ENCODE measurements at regions not wholly inside any gene's neighbourhood (a gene's known extent, or its start where the extent isn't known, plus 50 kb on each side); places are given as distances from the start of the nearest gene placed in this dataset.
"Not testable (repeated sequence)": the region's sequence is repeated elsewhere in the genome, so short reads cannot be mapped to it uniquely, and the experiment has no call there.

DNA sequence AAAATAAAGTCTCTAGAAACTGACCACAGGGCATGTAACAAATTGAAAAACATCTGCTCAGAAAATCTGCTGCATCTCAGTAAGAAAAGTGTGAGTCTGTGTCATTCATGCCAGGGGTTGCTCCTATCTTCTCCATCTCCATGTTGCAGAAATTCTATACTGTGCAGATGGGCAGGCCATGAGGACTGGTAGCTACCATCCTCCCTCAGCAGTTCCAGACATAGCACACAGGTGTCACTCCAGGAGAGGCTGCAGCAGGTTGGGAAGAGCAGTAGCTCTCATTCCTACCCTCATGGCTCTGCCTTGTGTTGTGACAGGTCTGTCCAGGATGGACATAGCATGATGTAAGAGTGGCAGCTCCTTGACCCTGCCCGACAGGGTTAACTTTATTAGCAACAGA is 173.4 kb downstream of the NDUFS4 start:
- Histone ChIP-seq H3K27ac (no peak overlapping the region), H3K4me1 (peaks cover 0 to 8% (median 0%) of the 10 kb centered on the region in 9 donors), H3K36me3 (no peaks in the 10 kb centered on the region), H3K4me3 (no peak overlapping the region), H3K9me3 (peaks cover 0 to 12% (median 3%) of the 10 kb centered on the region in 11 donors), H3K27me3 (no peaks in the 10 kb centered on the region)
- TF ChIP-seq, protein P1, sequence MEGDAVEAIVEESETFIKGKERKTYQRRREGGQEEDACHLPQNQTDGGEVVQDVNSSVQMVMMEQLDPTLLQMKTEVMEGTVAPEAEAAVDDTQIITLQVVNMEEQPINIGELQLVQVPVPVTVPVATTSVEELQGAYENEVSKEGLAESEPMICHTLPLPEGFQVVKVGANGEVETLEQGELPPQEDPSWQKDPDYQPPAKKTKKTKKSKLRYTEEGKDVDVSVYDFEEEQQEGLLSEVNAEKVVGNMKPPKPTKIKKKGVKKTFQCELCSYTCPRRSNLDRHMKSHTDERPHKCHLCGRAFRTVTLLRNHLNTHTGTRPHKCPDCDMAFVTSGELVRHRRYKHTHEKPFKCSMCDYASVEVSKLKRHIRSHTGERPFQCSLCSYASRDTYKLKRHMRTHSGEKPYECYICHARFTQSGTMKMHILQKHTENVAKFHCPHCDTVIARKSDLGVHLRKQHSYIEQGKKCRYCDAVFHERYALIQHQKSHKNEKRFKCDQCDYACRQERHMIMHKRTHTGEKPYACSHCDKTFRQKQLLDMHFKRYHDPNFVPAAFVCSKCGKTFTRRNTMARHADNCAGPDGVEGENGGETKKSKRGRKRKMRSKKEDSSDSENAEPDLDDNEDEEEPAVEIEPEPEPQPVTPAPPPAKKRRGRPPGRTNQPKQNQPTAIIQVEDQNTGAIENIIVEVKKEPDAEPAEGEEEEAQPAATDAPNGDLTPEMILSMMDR (IDR thresholded peaks at IDR 0.05): no peak
- no peak for ATAC-seq
- DNase-seq: no peak
- 72 to 78% methylated on average over 1 of the region's 1 CpG for WGBS, 2 donors
- intact Hi-C loops (cut with DNase I): no loop called here

DNA sequence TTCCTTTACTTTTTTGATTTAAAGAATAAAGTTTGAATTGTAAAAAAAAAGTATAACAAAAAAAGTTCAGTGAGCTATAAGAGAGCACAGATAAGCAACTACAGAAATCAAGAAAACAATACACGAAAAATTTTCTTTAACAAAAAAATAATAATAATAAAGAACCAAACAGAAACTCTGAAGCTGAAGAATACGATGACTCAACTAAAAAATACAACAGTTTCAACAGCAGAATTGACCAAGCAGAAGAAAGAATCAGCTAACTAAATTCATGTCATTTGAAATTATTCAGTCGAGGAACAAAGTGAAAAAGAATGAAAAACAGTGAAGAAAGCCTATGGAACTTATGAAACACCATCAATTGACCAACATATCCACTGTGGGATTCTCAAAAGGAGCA is 177.7 kb downstream of the NDUFS4 start:
- Histone ChIP-seq H3K27ac (no peak overlapping the region), H3K27me3 (no peaks in the 10 kb centered on the region), H3K36me3 (no peaks in the 10 kb centered on the region), H3K9me3 (peaks cover 0 to 12% (median 3%) of the 10 kb centered on the region in 11 donors), H3K4me3 (no peak overlapping the region), H3K4me1 (no peaks in the 10 kb centered on the region)
- intact Hi-C loops (cut with DNase I): no loop called here
- WGBS, 2 donors: 88 to 92% methylated on average over 3 of the region's 3 CpGs
- DNase-seq (no peak), ATAC-seq (no peak)
- TF ChIP-seq, protein P1 (IDR thresholded peaks at IDR 0.05): no peak

DNA sequence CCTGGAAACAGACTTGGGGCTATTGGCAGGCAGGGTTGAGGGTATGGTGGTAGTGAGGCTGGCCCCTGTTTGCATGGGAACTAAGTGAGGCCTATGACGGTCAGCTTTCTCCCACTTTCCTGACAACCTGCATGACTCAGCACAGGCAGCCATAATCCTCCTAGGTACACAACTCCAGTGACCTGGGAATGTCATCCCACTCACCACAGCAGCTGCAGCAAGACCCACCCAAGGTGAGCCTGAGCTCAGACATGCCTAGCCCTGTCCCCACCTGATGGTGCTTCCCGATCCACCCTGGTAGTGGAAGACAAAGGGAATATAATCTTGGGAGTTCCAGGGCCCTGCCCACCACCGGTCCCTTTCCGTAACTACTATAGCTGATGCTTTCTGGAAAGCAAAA is 178.7 kb downstream of the NDUFS4 start:
- WGBS, 2 donors: 66 to 79% methylated on average over 4 of the region's 4 CpGs
- H3K36me3 ChIP-seq: no peaks in the 10 kb centered on the region
- no peak overlapping the region for H3K4me3 ChIP-seq
- no peak for ATAC-seq
- H3K27me3 ChIP-seq: no peaks in the 10 kb centered on the region
- intact Hi-C loops (cut with DNase I): no loop called here
- no peak for DNase-seq
- no peaks in the 10 kb centered on the region for H3K4me1 ChIP-seq
- peaks cover 0 to 13% (median 3%) of the 10 kb centered on the region in 11 donors for H3K9me3 ChIP-seq
- TF ChIP-seq, protein P1 (IDR thresholded peaks at IDR 0.05): no peak
- H3K27ac ChIP-seq: no peak overlapping the region

DNA sequence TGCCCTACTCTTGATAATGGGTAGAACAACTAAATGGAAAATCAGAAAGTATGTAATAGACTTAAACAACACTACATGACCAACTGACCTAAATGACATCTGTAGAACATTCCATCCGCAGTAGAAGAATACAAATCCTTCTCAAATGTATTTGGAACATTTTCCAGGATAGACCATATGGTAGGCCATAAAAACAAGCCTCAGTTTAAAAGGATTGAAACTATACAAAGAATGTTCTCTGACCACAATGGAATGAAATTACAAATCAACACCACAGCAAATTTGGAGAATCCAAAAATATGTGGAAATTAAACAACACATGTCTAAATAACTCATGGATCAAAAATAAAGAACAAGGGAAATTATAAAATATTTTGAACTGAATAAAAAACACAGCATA is 189.2 kb downstream of the NDUFS4 start:
- no peaks in the 10 kb centered on the region for H3K36me3 ChIP-seq
- intact Hi-C loops (cut with DNase I): no loop called here
- DNase-seq (no peak), ATAC-seq (no peak)
- peaks cover 0 to 59% (median 16%) of the 10 kb centered on the region in 11 donors for H3K9me3 ChIP-seq
- WGBS, 2 donors: 89 to 100% methylated on average over 1 of the region's 1 CpG
- H3K27me3 ChIP-seq: no peaks in the 10 kb centered on the region
- H3K27ac ChIP-seq: no peak overlapping the region
- H3K4me1 ChIP-seq: no peaks in the 10 kb centered on the region
- TF ChIP-seq, protein P1 (IDR thresholded peaks at IDR 0.05): no peak
- no peak overlapping the region for H3K4me3 ChIP-seq

DNA sequence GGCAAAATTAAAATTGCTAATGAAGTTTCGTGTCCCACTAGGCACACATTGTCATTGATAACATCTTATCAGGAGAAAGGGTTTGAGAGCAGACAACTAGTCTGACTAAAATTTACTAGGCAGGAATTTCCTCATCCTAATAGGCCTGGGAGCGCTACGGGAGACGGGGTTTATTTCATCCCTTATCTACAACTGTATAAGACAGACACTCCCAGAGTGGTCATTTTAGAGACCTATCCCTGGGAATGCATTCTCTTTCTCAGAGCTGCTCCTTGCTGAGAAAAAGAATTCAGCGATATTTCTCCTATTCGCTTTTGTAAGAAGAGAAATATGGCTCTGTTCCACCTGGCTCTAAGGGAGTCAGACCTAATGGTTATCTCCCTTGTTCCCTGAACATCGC is 191.8 kb downstream of the NDUFS4 start:
- 92 to 94% methylated on average over 7 of the region's 7 CpGs for WGBS, 2 donors

More for the DNA sequence above, 191.8 kb downstream of the NDUFS4 start:
- DNase-seq; H3K4me1 ChIP-seq; H3K27me3 ChIP-seq; ATAC-seq; H3K36me3 ChIP-seq; intact Hi-C loops (cut with DNase I); H3K4me3 ChIP-seq; H3K27ac ChIP-seq: not testable (repeated sequence)
- peaks cover 0 to 57% (median 16%) of the 10 kb centered on the region in 11 donors for H3K9me3 ChIP-seq
